Gastroesophageal sphincter (tissue), 3 donors: ENCODE measurements at regions not wholly inside any gene's neighbourhood (a gene's known extent, or its start where the extent isn't known, plus 50 kb on each side); places are given as distances from the start of the nearest gene placed in this dataset.

Experiments
- POLR2AphosphoS5 ChIP-seq: sonication (generic); formaldehyde crosslinking; IDR thresholded peaks from one replicate; pipeline ENCODE4 v1.6.1; 2017; ENCODE audit warnings: antibody characterized with exemption
- TF ChIP-seq, protein P1 (sequence below), 4 experiments: fragments of 200-600 bp in 2 of 4; fragments of 450-650 bp in 2 of 4; sonication (generic) in 1 of 4; IDR thresholded peaks; one replicate each; pipeline ENCODE4 v1.5.1; 2017 to 2019; ENCODE audit warnings: antibody characterized with exemption in 4 of 4, mild to moderate bottlenecking in 2 of 4, moderate library complexity in 2 of 4

DNA sequence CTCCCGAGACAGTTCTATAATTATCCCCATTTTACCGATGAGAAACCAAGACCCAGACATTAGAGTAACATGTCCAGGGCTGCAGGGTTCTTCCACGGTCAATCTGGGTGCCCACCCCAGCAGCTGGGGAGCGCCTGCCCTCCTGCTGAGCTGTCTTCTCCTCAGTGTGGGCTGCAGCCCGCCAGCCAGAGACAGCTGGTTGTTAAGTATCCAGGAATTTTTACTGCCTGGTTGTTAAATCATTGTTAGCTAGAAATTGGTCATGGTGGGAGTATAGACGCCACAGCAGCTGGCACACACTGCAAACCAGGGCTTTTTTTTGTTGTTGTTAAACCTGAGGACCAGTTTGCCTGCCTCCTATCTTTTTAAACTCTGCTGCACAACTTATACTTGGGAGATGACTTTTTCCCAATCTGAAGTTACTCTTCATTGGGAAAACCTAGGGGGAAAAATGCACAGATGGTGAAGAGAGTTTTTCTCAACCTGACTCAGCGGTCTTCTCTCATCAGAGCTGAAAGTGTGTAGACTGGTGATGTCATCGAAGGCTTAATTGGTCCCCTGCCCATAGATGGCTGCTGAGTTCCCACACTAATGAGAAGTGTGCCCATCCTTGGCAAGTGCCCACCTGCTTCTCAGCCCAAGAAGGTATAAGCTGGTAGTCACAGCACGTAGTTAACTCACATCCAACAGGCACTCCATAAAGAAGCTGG, 208.6 kb downstream of the DRD1 start:
- TF ChIP-seq, protein P1, sequence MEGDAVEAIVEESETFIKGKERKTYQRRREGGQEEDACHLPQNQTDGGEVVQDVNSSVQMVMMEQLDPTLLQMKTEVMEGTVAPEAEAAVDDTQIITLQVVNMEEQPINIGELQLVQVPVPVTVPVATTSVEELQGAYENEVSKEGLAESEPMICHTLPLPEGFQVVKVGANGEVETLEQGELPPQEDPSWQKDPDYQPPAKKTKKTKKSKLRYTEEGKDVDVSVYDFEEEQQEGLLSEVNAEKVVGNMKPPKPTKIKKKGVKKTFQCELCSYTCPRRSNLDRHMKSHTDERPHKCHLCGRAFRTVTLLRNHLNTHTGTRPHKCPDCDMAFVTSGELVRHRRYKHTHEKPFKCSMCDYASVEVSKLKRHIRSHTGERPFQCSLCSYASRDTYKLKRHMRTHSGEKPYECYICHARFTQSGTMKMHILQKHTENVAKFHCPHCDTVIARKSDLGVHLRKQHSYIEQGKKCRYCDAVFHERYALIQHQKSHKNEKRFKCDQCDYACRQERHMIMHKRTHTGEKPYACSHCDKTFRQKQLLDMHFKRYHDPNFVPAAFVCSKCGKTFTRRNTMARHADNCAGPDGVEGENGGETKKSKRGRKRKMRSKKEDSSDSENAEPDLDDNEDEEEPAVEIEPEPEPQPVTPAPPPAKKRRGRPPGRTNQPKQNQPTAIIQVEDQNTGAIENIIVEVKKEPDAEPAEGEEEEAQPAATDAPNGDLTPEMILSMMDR (IDR thresholded peaks at IDR 0.05) = no peak
- no peak for TF ChIP-seq POLR2AphosphoS5
